SU-DHL-6 (cell line): ENCODE measurements at regions not wholly inside any gene's neighbourhood (a gene's known extent, or its start where the extent isn't known, plus 50 kb on each side); places are given as distances from the start of the nearest gene placed in this dataset.

Source experiments
- EZH2phosphoT487 ChIP-seq: fragments of 200-600 bp; sonication (generic), shearing (Covaris generic); conservative IDR thresholded peaks from 2 replicates; pipeline ENCODE4 v1.6.1; 2018; ENCODE audit warnings: mild to moderate bottlenecking, antibody characterized with exemption, low read length, moderate library complexity, mixed read lengths
- TF ChIP-seq, protein P1 (sequence below): fragments of 200-600 bp; sonication (generic); IDR thresholded peaks from one replicate; pipeline ENCODE4 v1.5.1; 2017; ENCODE audit warnings: antibody characterized with exemption, mild to moderate bottlenecking, low read length, moderate library complexity; ENCODE audit not compliant: insufficient read depth, poor library complexity, severe bottlenecking

DNA sequence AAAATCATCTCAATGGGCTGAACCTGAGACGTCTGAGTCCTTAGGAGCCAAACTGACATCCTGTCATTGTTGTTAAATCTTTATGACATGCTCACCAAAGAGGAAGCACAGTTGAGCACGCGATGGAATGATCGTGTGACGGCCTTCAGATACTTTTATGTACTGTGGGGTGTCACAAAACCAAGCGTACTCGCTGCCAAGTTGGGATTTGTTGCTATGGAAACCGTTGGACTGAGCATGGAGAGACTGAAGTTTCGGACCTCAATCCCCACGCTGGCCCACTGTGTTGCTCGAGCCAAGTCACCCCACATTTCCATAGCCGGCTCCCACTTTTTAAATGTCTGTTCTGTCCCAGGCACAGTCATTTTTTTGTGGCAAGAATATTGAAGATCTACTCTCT lies 222.8 kb upstream of the SDK2 start:
- TF ChIP-seq, protein P1, sequence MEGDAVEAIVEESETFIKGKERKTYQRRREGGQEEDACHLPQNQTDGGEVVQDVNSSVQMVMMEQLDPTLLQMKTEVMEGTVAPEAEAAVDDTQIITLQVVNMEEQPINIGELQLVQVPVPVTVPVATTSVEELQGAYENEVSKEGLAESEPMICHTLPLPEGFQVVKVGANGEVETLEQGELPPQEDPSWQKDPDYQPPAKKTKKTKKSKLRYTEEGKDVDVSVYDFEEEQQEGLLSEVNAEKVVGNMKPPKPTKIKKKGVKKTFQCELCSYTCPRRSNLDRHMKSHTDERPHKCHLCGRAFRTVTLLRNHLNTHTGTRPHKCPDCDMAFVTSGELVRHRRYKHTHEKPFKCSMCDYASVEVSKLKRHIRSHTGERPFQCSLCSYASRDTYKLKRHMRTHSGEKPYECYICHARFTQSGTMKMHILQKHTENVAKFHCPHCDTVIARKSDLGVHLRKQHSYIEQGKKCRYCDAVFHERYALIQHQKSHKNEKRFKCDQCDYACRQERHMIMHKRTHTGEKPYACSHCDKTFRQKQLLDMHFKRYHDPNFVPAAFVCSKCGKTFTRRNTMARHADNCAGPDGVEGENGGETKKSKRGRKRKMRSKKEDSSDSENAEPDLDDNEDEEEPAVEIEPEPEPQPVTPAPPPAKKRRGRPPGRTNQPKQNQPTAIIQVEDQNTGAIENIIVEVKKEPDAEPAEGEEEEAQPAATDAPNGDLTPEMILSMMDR: no peak
- no peak for TF ChIP-seq EZH2phosphoT487
